ENCODE measurements at regions not wholly inside any gene's neighbourhood (a gene's known extent, or its start where the extent isn't known, plus 50 kb on each side); places are given as distances from the start of the nearest gene placed in this dataset.

GRCh38 chr2:220877897-220878296 is 694.2 kb downstream of the EPHA4 start:
- no peak overlapping the region for H3K4me3 ChIP-seq (ENCODE audit: low read depth, low read length)
- TF ChIP-seq, protein P1, sequence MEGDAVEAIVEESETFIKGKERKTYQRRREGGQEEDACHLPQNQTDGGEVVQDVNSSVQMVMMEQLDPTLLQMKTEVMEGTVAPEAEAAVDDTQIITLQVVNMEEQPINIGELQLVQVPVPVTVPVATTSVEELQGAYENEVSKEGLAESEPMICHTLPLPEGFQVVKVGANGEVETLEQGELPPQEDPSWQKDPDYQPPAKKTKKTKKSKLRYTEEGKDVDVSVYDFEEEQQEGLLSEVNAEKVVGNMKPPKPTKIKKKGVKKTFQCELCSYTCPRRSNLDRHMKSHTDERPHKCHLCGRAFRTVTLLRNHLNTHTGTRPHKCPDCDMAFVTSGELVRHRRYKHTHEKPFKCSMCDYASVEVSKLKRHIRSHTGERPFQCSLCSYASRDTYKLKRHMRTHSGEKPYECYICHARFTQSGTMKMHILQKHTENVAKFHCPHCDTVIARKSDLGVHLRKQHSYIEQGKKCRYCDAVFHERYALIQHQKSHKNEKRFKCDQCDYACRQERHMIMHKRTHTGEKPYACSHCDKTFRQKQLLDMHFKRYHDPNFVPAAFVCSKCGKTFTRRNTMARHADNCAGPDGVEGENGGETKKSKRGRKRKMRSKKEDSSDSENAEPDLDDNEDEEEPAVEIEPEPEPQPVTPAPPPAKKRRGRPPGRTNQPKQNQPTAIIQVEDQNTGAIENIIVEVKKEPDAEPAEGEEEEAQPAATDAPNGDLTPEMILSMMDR (IDR thresholded peaks at IDR 0.05; ENCODE audit: borderline replicate concordance, insufficient read depth, low read depth, low read length): no peak

- TF ChIP-seq, protein P1 (IDR thresholded peaks at IDR 0.05; ENCODE audit: borderline replicate concordance, insufficient read depth, low read depth, low read length): no peak
- H3K4me3 ChIP-seq (ENCODE audit: low read depth, low read length): no peak overlapping the region
These were observed 691.2 kb downstream of the EPHA4 start for GRCh38 chr2:220880623-220881596.

DNA sequence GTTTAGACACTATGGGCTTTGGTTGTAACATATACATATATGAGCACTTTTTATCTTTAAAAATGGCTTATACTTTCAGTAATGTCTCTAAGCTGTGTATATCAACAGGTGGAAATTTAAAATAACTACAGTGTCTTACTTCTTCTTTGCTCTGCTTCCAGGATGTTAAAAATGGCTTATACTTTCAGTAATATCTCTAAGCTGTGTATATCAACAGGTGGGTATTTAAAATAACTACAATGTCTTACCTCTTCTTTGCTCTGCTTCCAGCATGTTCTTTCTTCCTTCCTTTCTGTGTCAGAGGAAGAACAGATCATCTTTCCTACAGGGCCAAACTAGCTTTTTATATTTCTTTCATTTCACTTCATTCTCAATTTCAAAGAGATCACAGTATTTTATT is 689.6 kb downstream of the EPHA4 start:
- TF ChIP-seq, protein P1 (IDR thresholded peaks at IDR 0.05; ENCODE audit: borderline replicate concordance, insufficient read depth, low read depth, low read length): no peak

GRCh38 chr2:220885593-220885992 is 686.5 kb downstream of the EPHA4 start:
- no peak overlapping the region for H3K4me3 ChIP-seq (ENCODE audit: low read depth, low read length)
- TF ChIP-seq, protein P1 (IDR thresholded peaks at IDR 0.05; ENCODE audit: borderline replicate concordance, insufficient read depth, low read depth, low read length): no peak

More for the DNA sequence above, 689.6 kb downstream of the EPHA4 start:
- H3K4me3 ChIP-seq (ENCODE audit: low read depth, low read length): no peak overlapping the region

DNA sequence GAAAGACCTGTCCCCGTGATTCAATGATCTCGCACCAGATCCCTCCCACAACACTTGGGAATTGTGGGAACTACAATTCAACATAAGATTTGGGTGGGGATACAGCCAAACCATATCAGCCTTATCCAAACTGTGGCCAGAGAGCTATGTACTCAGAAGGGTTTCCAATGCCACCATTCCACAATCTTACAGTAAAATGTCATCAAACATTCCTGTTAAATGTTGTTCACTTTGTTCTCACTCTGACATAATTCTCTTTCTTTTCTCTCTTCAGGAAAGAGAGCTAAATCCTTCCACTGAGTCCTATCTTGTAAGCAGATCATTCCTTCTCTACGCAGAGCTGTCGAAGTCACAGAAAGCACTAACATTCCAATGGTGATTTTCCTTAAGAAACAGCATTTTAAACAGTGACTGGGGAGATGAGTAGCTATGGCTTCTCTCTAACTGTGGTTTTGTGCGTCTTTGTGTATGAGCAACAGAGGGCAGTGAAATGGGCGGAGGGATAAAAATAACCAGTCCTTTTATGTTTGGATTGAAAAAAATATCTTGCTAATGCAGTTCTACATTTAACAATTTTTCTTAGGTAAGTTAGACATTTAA is 684.7 kb downstream of the EPHA4 start:
- no peak overlapping the region for H3K4me3 ChIP-seq (ENCODE audit: low read depth, low read length)
- TF ChIP-seq, protein P1 (IDR thresholded peaks at IDR 0.05; ENCODE audit: borderline replicate concordance, insufficient read depth, low read depth, low read length): no peak

DNA sequence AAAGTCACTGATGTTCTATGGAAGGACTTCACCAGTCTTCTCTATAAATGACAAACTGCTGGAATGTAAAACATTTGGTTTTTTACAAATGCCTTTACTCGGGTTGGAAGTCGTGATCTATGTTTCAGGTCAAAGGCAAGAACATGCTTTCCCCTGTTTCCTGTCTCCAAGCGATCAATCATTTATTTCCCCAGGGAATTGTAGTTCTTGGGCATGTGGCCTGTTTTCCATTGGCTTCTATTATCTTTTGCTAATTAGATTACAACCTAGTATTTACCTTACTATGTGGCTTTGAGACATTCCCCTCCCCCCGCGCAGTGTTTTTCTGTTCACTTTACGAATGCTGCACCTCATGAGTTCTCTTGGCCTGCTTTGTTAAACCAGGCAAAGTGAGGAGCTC is 684.2 kb downstream of the EPHA4 start:
- TF ChIP-seq, protein P1 (IDR thresholded peaks at IDR 0.05; ENCODE audit: borderline replicate concordance, insufficient read depth, low read depth, low read length): no peak
- no peak overlapping the region for H3K4me3 ChIP-seq (ENCODE audit: low read depth, low read length)

Data from GM12875 (cell line).